CD4-positive, alpha-beta T cell treated with Interleukin-4 for 1 hour (primary cell): ENCODE measurements at regions not wholly inside any gene's neighbourhood (a gene's known extent, or its start where the extent isn't known, plus 50 kb on each side); places are given as distances from the start of the nearest gene placed in this dataset.

Experiments used
- DNase-seq, 2 donors: peaks; one replicate each; pipeline ENCODE4 v3.0.0-alpha.2; 2020 to 2022

DNA sequence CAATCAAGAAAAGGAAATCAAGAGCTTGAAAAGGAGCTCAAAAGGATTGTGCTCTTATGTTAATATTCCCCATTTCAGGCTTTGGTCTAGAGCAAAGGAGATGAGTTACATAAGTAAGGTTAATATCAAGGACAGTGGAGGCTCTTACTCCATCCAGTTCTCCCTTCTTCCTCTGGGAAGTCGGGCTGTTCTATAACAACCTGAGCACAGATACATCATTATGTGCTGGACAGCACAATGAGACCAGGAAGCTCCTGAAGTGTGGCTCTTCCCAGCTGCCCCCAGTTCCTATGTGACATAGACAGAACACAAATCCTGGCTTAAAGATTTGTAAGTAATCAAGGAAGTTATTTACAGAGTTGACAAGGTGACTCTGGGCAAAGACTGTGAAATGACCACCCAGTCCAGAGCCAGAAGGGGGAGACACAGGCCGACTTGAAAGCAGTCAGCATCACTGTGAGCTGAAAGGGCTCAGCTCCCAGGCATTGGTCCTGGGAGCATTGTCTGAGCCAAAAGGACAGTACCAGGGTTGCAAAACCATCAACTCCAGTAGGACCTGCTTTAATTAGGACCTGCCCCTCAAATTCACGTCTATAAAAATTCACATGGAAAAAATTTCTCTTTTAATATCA lies 917.6 kb upstream of the ACVR2A start:
- DNase-seq: no peak

DNA sequence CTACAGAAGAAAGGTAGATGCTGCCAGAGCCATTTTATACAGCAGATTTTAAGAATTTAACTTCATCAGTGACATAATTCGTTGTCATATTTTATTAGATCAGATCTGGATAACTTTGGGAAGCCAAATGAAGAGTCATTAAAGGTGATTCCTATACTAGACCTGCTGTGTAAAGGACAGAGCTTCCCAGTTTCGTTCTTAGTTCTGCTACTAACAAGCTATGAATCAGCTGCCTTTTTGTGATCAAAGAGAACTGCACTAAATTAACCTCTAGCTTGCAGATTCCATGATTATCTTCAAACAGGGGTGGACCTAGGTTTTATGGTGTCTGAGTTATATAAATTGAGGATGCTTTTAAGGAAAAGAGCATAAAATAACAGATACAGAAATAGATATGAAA lies 926.5 kb upstream of the ACVR2A start:
- DNase-seq: no peak

DNA sequence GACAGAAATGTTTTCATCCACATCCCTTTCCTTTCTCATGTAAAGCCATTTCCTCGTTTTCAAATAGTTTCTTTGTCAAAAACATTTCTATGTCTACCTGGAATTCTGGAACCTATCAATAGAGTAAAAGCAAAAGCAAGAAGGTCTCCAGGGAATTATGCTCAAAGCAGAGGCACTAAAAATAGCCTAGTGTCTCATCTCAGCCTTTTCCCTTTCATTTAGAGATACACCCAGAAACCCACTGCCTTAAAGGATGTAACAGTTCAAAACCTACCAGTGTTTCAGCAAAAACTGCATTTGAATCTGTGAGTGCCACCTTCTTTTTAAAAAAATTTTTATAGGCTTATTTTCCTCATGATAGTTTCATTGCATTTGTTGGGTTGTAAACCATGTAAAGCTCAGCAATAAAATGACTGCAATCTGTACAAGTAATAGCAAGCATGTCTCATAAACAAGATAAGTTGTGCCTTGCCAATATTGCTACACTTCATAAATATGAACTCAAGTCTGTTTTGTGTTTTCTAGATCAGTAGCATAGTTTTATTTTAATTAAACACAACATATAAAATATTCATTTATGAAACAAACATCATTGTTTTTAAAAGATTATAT lies 927.3 kb upstream of the ACVR2A start:
- DNase-seq: no peak

DNA sequence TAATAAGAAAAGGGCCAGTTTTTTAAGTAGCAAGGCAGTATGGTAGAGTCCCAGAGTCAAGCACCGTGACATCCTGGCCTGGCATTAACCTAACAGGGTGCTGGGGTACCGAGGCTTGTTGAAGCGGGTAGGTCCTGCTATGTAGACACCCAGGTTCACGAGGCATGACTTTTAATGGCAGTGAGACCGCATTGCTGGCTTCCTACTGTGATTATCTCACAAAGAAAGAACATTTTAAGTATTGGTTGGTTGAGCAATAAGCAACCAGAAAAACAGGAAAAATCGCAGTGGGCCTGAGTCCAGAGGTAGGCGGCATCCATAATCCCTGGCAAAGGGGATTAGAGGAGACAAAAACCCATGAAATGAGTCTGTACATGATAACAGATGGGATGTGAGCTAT lies 927.9 kb upstream of the ACVR2A start:
- DNase-seq: no peak

DNA sequence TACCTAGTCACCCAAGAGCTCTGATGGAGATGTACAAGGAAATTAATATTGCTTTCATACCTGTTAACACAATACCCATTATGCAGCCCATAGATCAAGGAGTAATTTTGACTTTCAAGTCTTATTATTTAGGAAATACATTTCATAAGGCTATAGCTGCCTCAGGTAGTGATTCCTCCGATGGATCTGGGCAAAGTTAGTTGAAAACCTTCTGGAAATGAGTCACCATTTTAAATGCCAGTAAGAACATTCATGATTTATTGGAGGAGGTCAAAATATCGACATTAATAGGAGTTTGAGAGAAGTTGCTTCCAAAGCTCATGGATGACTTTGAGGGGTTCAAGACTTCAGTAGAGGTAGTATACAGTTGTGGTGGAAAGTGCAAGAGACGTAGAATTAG lies 931.4 kb upstream of the ACVR2A start:
- no peak for DNase-seq

DNA sequence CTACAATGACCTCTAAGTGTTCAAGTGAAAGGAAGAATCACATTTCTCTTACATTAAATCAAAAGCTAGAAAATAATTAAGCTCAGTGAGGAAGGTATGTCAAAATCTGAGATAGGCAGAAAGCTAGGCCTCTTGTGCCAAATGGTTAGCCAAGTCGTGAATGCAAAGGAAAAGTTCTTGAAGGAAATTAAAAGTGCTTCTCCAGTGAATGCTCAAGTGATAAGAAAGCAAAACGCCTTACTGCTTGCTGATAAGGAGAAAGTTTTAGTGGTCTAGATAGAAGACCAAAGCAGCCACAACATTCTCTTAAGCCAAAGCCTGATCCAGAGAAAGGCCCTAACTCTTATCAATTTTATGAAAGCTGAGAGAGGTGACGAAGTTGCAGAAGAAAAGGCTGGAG lies 932.3 kb upstream of the ACVR2A start:
- no peak for DNase-seq

DNA sequence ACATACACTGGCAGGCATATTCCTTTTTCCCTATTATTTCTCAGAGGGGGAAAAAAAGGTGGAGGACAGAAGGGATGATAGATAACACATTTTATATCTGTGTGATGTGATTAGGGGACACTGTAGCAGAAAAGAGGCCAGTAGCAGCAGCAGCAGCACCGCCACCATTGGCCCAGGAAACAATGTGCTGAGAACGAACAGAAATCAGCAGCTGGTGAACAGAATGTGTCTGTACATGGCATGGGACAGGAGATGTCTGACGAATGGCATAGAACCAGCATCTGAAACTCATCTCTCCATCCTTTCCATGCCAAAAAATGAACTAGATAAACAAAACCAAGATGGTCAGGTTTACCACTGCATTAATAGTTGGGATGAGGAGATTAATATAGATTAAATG lies 936.1 kb upstream of the ACVR2A start:
- no peak for DNase-seq

DNA sequence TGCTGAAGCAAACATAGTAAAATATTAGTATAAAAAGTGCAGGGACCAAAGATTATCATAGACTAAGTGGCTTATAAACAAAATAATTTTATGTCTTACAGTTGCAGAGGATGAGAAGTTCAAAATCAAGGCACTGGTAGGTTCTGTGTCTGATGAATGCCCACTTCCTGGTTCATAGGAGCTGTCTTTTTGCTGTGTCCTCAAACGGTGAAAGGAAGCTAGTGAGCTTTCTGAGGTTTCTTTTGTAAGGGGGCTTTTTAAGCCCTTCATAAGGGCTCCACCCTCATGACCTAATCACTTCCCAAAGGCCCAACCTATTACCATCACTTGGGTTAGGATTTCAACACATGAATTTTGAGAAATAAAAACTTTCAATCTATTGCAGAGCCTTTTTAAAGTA lies 946.7 kb upstream of the ACVR2A start:
- DNase-seq: no peak

DNA sequence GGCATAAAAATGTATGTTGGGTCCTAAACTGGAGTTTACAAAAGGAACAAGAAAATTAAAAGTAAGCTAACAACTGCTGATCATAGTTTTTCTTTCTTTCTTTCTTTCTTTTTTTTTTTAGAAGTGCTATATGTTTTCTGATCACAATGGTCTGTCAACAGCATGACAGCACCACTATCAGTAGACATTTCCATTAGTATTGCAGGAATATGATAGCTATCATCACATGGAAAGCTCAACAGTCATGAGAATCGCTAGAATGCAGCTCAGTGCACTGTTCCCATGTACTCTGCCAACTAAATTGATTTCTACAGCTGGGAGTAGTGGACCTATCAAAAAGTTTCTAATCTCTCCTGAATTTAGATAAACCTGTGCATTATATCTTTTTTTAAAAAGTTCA lies 950.3 kb upstream of the ACVR2A start:
- DNase-seq: no peak

DNA sequence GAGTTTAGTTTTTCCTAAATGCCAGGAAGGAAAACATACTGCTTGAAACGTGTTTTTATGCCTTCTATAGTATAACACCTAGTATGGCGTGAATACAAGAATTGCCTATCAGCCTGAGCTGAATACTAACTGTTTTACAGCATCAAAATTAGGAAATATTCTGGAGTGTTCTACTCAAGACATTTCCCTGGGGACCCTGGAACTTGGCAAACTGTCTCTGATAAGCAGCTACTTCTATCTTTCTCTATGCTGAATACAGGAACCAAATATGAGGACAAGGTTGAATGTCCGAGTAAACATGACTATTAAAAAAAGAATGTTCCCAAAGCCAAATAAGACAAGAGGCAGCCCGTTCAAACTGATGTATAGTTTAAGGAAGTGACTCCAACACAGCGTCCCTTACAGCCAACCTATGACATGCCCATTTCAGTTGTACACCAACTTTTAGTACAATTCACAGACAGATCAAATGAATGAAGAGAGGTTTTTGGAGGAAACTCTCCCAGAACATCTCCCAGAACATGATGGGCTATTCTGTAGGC lies 951.3 kb upstream of the ACVR2A start:
- no peak for DNase-seq

DNA sequence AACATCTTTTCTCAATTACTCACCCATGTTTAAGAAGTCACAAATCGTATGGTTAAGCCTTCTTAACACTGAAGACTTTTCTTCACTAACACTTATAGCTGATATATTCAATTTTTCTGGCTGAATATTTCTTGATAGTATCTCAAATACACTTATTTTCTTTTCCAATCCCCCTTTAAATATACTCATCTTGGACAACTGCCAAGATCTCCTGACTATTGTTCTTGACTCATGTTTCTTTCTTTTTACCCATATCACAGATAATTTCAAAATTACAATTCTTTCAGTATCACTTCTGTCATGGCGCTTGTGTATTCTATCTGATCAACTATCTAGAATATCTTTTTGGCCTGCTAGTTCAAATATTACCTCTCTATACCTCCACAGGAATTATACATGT lies 954.3 kb upstream of the ACVR2A start:
- no peak for DNase-seq

DNA sequence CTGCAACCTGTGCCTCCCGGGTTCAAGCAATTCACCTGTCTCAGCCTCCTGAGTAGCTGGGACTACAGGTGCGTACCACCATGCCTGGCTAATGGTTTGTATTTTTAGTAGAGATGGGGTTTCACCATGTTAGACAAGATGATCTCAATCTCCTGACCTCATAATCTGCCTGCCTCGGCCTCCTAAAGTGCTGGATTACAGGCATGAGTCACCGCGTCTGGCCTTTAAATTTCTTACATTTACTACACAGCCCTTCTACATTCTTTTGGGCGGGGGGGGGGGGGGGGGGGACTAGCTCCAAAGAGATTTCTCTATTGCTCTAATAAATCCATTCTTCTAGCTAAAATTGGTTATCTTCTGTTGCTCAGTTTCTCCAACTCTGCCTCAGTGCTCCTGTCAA lies 964.9 kb upstream of the ACVR2A start:
- DNase-seq: no peak

DNA sequence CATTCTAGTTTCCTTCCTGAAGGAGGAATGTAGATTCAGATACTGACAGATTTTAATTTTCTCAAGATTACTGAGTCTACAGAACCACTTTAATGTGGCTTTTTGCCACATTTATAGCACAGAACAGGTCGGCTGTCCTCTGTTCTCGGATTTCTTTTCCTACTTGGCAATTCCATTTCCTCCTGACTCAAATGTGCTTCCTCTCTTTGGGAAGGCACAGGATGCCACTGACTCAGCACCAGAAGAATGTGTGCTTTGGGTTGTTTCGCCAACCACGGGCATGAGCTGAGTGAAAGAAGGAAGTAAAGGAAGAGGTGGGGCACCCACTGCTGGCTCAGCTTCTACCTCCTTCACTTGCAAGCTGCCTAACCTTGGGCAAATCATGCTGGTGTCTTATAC lies 970.6 kb upstream of the ACVR2A start:
- no peak for DNase-seq

DNA sequence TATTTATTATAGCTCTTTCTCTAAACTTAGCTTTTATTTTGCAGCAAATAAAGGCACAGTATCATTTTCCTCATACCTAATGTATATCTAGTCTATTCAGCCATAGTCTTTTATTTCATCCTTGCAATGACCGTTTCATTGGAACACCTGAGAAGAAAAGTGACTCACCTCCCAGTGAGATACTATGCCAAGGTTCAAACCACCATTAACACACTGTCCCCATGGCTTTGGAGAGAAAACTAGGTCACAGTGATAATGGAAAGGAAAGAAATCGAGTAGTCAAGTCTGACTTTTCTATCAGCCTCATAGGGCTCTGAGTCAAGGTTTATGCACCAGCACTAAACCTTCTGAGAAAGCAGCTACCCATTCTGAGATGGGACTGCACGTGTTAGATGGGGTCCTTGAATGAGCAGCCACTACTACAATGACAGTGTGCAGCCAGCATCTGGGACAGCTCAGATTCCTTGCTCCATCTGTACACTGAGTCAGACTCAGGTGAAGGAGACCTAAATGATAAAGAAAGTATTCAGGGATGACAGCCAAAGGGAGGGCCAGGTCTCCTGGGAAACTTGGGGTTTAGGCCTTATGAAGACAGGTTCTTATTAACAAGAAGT lies 971.1 kb upstream of the ACVR2A start:
- no peak for DNase-seq

DNA sequence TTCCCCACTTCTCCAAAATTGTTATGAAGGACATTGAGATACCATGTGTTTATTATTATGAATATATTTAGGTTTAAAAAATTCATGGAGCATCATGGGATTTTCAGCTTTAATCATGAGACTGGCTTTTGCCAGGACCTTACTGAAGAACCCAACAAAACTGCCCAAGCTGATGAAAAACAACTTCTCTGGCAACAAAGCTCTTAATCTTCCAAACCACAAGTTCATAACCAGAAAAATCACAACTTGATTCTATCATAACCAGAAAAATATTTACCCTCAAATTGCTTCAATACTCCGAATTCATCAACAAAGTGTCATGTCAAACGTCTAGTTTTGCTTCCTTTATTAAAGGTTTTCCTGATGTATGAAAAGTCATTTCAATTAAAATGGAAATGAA lies 971.8 kb upstream of the ACVR2A start:
- DNase-seq: no peak

DNA sequence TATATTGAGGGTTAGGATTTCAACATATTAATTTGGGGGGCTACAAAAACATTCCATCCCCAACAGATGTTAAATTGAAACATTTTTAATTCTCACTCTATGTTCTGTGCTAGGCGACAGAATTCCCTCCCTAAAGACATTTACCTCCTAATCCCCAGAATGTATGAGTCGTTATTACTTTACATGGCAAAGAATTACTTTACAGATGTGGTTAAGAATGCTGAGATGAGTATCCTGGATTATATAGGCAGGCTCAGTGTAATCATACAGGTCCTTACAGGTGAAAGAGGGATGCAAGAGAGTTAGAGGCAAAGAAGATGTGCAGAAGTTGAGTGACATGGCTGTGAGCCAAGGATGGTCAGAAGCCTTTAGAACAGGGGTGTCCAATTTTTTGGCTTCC lies 974.1 kb upstream of the ACVR2A start:
- DNase-seq: no peak

DNA sequence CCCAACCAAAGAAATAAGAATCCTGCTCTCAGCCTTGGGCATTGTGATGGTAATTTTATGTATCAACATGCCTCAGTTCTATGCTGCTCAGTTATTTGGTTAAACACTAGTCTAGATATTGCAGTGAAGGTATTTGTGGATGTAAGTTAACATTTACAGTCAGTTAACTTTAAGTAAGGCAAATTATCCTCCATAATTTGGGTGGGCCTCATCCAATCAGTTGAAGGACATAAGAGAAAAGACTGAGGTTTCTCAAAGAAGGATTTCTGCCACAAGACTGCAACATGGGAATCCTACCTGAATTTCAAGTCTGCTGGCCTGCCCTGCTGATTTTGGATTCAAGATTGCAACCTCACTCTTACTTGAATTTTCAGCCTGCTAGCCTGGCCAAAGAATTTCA lies 975.5 kb upstream of the ACVR2A start:
- no peak for DNase-seq

DNA sequence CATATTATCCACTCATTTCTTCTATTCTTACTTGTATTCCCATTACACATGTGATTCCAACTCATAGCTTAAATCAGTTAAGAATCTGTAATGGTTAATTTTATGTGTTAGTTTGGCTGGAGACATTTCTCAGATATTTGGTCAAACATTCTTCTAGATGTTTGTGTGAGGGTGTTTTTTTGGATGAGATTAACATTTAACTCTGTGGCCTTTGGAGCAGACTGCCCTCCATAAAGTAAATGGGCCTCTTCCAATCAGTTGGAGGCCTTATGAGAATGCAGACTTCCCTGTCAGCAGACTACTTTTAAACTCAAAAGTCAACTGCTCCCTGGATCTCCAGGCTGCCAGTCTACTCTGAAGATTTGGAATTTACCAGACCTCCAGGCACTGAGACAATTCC lies 976.8 kb upstream of the ACVR2A start:
- DNase-seq: no peak

DNA sequence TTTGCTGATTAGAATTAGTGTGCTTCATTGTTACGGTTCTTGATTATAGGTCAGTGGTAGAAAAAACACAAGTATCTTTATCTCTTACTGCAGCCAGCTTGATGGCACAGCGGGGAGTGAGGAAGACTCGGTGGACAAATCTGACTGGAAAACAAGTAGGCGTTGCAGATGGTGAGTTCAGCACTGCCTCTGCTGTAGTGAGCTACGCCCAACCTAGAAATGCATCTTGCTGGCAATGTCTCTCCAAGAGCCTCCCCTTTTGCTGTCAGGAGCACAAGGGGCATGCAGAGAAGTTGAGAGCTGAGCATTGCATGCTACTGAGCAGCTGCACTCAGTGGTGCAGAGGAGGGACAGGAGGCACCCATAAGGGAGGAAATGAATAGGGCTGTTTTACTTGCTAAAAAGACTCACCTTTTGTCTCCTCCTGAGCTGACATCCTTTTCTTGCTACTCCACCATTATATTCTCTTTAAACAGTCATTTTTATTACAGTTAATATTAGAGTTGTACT lies 977.3 kb upstream of the ACVR2A start:
- DNase-seq: no peak

DNA sequence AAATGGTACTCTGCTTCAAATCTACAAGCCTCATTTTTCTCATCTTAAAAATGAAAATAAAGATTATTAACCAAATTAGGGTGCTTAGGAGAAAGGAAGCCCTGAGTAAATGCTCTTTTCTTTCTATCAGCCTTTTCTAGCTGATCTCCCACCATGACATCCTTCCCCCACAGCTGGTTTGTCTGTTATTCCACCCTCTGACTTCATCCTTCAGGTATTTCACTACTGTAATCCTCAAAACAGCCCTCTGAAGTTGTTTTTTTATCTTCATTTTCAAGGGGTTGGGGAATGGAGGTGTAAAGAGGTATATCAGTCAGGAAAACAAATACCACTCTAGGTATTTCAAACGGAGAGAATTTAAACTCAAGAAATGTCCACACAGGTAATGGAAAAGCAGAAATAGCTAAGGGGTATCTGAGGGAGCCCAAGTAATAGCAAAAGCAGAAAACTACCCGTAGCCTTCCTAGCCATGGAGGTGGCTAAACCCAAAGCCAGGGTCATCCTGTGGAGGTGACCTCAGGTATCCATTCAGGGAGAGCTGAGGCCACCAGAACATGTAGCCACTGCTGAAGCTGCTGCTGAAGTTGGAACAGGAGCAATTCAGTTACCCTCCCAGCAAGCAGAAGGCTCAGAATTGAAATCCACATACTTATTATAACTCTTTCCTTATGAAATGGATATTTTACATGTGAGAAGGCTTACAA lies 990.9 kb upstream of the ACVR2A start:
- DNase-seq: no peak

DNA sequence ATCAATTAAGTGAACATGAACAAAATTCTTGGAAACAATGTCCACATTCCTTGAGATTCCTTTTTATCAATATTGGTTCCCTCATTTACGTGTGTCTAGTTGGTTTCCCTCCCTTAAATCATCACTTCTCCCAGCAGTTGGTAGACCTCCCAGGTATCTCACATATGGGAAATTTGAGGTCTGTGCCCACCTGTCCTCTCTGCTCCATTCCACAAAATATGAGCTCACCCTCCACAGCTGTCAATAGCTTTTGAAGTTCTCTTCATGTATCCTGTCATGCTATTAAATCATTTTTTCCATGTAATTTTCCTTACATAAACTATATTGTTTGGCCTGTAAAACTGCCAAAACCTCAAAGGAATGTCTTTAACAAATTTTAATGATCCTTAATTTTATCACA lies 992.2 kb upstream of the ACVR2A start:
- DNase-seq: no peak

DNA sequence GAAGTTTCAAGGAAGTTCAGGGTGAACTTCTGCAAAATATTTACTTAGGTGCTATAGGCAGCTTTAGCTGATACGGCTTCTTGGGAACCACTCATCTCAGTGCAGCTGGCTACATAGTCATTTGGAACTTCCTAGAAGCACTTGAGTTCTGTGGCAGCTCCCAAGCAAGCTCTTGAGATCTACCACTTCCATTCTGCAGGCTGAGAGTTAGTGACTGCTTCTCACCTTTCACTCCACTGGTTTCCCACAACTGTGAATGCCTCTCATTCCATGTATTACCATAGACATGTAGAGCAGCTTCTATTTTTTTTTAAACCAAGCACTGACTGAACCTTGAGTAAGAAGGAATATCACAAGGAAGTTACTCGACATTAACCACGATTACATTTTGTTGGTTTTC lies 994.1 kb upstream of the ACVR2A start:
- no peak for DNase-seq

DNA sequence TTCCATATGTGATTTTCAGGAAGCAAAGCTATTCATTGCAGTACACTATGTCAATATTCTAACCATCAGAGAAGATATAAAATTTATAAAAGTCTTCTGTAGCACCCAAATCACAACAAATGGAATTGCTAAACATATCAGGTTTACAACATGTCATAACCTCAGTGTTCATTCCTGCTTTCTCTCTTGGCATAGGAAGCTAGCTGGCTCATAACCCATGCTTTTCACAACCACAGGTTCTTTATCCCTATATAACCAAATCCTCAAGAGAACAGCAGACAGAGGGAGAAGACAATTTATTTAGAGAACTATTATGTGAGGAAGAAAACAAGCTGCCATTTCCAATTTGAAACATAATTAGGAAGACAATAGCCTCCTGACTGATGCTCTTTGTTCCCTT lies 997.0 kb upstream of the ACVR2A start:
- no peak for DNase-seq
